ENCODE measurements at regions not wholly inside any gene's neighbourhood (a gene's known extent, or its start where the extent isn't known, plus 50 kb on each side); places are given as distances from the start of the nearest gene placed in this dataset.

DNA sequence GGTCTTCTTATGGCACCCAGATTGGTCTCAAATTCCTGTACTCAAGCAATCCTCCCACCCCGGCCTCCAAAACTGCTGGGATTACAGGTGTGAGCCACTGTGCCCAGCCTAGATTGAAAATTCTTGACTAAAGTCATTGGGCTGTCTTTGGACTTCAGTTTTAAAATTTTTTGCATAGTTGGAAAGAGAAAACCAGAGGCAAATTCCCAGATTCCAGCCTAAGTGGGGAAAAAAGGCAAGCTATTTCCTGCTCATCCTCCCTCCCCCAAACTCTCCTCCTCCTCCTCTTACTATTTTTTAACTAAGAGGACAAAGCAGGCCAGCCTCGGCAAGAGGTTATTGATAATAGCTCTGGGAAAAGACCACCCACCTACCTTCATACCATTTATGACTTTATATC is 78.6 kb upstream of the CLMP start:
- intact Hi-C loops (cut with DNase I), result no loop called here
- no peaks in the 10 kb centered on the region for H3K9me3 ChIP-seq

DNA sequence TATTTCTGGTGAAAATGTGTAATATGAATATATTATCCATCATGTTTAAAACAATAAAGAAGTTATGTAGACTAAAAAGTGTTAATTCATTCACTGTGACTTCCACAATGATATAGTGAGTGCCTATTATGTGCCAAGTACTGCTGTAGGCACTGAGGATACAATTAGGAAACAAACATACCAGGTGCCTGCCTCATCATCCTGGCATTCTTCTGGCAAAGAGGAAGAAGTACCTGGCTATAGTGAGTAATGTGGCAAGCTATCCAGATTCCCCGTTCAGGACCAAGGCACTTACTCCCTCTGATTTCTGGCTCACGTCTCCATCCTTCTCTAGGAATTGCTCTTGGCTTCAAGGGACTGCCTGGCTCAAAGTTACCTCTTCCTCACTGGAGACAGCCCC is 77.5 kb upstream of the CLMP start:
- no peak for DNase-seq (ENCODE audit: extremely low spot score in 2 of 2)
- Histone ChIP-seq H3K27ac (no peak overlapping the region), H3K27me3 (no peaks in the 10 kb centered on the region), H3K36me3 (no peaks in the 10 kb centered on the region), H3K4me1 (no peaks in the 10 kb centered on the region), H3K4me3 (no peak overlapping the region), H3K9me3 (no peaks in the 10 kb centered on the region)
- intact Hi-C loops (cut with DNase I), result no loop called here
- TF ChIP-seq CTCF (IDR thresholded peaks at IDR 0.05) (no peak), POLR2AphosphoS5 (IDR thresholded peaks at IDR 0.05; ENCODE audit: insufficient read depth in 1 of 2, low read depth in 1 of 2) (no peak), POLR2A (IDR thresholded peaks at IDR 0.05) (no peak)

More for the DNA sequence above, 78.6 kb upstream of the CLMP start:
- Histone ChIP-seq H3K4me3 (no peak overlapping the region), H3K27me3 (no peaks in the 10 kb centered on the region), H3K4me1 (no peaks in the 10 kb centered on the region), H3K36me3 (no peaks in the 10 kb centered on the region), H3K27ac (no peak overlapping the region)
- no peak for DNase-seq (ENCODE audit: extremely low spot score in 2 of 2)
- no peak for TF ChIP-seq CTCF (IDR thresholded peaks at IDR 0.05)
- TF ChIP-seq POLR2AphosphoS5 (IDR thresholded peaks at IDR 0.05; ENCODE audit: insufficient read depth in 1 of 2, low read depth in 1 of 2), result no peak
- no peak for TF ChIP-seq POLR2A (IDR thresholded peaks at IDR 0.05)

DNA sequence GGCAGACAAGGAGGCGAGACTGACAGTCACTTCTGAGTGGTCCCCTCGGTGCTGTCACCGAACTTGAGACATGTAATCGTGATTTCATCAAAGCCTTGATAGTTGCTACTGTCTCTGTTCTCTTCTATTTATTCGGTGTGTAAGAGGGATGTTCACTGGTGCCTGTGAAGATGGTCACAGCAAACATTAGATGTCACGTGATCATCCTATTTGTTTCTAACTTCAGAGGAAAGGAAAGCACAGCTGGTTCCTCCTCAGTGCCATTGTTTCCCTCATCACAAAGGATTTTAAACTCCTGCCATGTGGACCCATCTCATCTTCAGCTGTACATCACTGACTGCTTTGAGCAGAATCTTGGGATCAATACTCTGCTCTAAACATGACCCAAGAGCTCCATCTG is 73.1 kb upstream of the CLMP start:
- no peak for TF ChIP-seq CTCF (IDR thresholded peaks at IDR 0.05)
- no peak for TF ChIP-seq POLR2A (IDR thresholded peaks at IDR 0.05)
- TF ChIP-seq POLR2AphosphoS5 (IDR thresholded peaks at IDR 0.05; ENCODE audit: insufficient read depth in 1 of 2, low read depth in 1 of 2), result no peak
- H3K4me1 ChIP-seq, result no peaks in the 10 kb centered on the region
- no peak overlapping the region for H3K4me3 ChIP-seq
- no peak for DNase-seq (ENCODE audit: extremely low spot score in 2 of 2)
- H3K27ac ChIP-seq, result no peak overlapping the region
- intact Hi-C loops (cut with DNase I), result no loop called here
- H3K36me3 ChIP-seq, result no peaks in the 10 kb centered on the region
- H3K27me3 ChIP-seq, result no peaks in the 10 kb centered on the region
- H3K9me3 ChIP-seq, result no peaks in the 10 kb centered on the region

GRCh38 chr11:123265951-123266350 is 70.9 kb upstream of the CLMP start:
- Histone ChIP-seq H3K4me3 (no peak overlapping the region), H3K9me3 (no peaks in the 10 kb centered on the region), H3K4me1 (no peaks in the 10 kb centered on the region), H3K27me3 (no peaks in the 10 kb centered on the region), H3K27ac (no peak overlapping the region), H3K36me3 (no peaks in the 10 kb centered on the region)
- DNase-seq (ENCODE audit: extremely low spot score in 2 of 2), result no peak
- intact Hi-C loops (cut with DNase I), result no loop called here
- TF ChIP-seq POLR2AphosphoS5 (IDR thresholded peaks at IDR 0.05; ENCODE audit: insufficient read depth in 1 of 2, low read depth in 1 of 2) (no peak), CTCF (IDR thresholded peaks at IDR 0.05) (no peak), POLR2A (IDR thresholded peaks at IDR 0.05) (no peak)

GRCh38 chr11:123264431-123264780 is 69.4 kb upstream of the CLMP start:
- no peak overlapping the region for H3K27ac ChIP-seq
- no peak for DNase-seq (ENCODE audit: extremely low spot score in 2 of 2)
- H3K4me3 ChIP-seq, result no peak overlapping the region
- no peaks in the 10 kb centered on the region for H3K27me3 ChIP-seq
- no peaks in the 10 kb centered on the region for H3K36me3 ChIP-seq
- intact Hi-C loops (cut with DNase I), result no loop called here
- H3K4me1 ChIP-seq, result no peaks in the 10 kb centered on the region
- no peaks in the 10 kb centered on the region for H3K9me3 ChIP-seq
- no peak for TF ChIP-seq POLR2AphosphoS5 (IDR thresholded peaks at IDR 0.05; ENCODE audit: insufficient read depth in 1 of 2, low read depth in 1 of 2)
- TF ChIP-seq POLR2A (IDR thresholded peaks at IDR 0.05), result no peak
